ENCODE measurements at regions not wholly inside any gene's neighbourhood (a gene's known extent, or its start where the extent isn't known, plus 50 kb on each side); places are given as distances from the start of the nearest gene placed in this dataset.

DNA sequence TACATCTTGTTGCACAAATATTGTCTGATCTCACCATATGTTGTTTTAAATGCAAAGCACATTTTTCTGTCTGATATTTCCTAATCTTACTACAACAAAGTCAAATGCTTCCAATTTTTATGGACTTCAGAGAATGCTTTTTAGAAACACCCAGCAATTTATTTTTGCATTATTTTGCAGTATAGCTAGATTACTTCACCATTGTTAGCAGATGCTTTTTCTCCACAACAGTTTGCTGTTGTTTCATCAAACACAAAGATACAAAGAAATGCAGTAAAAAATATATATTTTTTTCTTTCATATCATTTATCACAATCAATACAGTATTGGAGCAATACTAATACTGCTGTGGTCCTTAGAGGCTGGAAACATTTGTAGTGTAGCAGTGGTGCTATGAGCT lies 674.4 kb downstream of the TMTC2 start:
- Mint-ChIP-seq H3K27ac (no peak overlapping the region), H3K9me3 (peaks cover 8% of the 10 kb centered on the region), H3K4me1 (ENCODE audit: low read depth) (no peaks in the 10 kb centered on the region), H3K27me3 (ENCODE audit: low read depth) (no peaks in the 10 kb centered on the region), H3K36me3 (ENCODE audit: low read depth) (no peaks in the 10 kb centered on the region), H3K4me3 (ENCODE audit: low read depth) (no peak overlapping the region)
- DNase-seq (ENCODE audit: low spot score) = no peak
- intact Hi-C loops (cut with micrococcal nuclease) = no loop called here

- intact Hi-C loops (cut with micrococcal nuclease) = no loop called here
- no peaks in the 10 kb centered on the region for H3K36me3 Mint-ChIP-seq (ENCODE audit: low read depth)
- no peaks in the 10 kb centered on the region for H3K27me3 Mint-ChIP-seq (ENCODE audit: low read depth)
- no peaks in the 10 kb centered on the region for H3K9me3 Mint-ChIP-seq
- DNase-seq (ENCODE audit: low spot score) = no peak
- H3K27ac Mint-ChIP-seq = no peak overlapping the region
- no peak overlapping the region for H3K4me3 Mint-ChIP-seq (ENCODE audit: low read depth)
- no peaks in the 10 kb centered on the region for H3K4me1 Mint-ChIP-seq (ENCODE audit: low read depth)
These were observed 663.4 kb downstream of the TMTC2 start for GRCh38 chr12:83349907-83350611.

DNA sequence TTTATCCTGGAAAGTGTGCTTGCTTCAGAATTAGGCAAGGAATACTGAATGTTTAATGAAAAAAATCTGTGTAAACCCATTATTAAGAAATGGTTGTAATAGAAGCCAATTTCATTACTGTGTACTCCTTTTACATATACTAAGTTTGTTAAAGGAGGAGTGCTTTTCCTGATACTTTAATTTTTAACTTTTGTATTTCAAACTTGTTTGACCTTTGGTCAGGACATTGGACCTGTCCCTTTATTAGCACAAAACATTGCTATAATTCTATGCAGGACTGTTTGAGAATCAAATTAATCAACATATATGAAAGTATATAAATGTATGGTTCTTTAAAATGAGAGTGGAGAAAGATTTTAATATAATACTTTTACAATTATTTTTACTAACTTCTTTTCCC lies 659.6 kb downstream of the TMTC2 start:
- no peaks in the 10 kb centered on the region for H3K27me3 Mint-ChIP-seq (ENCODE audit: low read depth)
- no peak overlapping the region for H3K27ac Mint-ChIP-seq
- no peaks in the 10 kb centered on the region for H3K9me3 Mint-ChIP-seq
- intact Hi-C loops (cut with micrococcal nuclease) = no loop called here
- no peak overlapping the region for H3K4me3 Mint-ChIP-seq (ENCODE audit: low read depth)
- H3K36me3 Mint-ChIP-seq (ENCODE audit: low read depth) = no peaks in the 10 kb centered on the region
- no peaks in the 10 kb centered on the region for H3K4me1 Mint-ChIP-seq (ENCODE audit: low read depth)
- no peak for DNase-seq (ENCODE audit: low spot score)

DNA sequence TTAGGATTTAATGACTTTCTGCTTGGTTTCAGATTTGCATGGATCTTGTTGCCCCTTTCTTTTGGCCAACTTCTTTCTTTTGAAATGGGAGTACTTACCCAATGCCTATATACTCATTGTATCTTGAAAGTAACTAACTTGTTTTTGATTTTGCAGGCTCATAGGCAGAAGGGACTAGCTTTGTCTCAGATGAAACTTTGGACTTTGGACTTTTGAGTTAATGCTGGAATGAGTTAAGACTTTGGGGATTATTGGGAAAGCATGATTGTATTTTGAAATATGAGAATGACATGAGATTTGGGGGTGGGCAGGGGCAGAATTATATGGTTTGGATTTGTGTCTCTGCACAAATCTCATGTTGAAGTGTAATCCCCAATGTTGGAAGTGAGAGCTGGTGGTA lies 657.1 kb downstream of the TMTC2 start:
- no peaks in the 10 kb centered on the region for H3K27me3 Mint-ChIP-seq (ENCODE audit: low read depth)
- H3K4me3 Mint-ChIP-seq (ENCODE audit: low read depth) = no peak overlapping the region
- H3K4me1 Mint-ChIP-seq (ENCODE audit: low read depth) = no peaks in the 10 kb centered on the region
- intact Hi-C loops (cut with micrococcal nuclease) = no loop called here
- peaks cover 3% of the 10 kb centered on the region for H3K9me3 Mint-ChIP-seq
- H3K27ac Mint-ChIP-seq = no peak overlapping the region
- DNase-seq (ENCODE audit: low spot score) = no peak
- H3K36me3 Mint-ChIP-seq (ENCODE audit: low read depth) = no peaks in the 10 kb centered on the region

DNA sequence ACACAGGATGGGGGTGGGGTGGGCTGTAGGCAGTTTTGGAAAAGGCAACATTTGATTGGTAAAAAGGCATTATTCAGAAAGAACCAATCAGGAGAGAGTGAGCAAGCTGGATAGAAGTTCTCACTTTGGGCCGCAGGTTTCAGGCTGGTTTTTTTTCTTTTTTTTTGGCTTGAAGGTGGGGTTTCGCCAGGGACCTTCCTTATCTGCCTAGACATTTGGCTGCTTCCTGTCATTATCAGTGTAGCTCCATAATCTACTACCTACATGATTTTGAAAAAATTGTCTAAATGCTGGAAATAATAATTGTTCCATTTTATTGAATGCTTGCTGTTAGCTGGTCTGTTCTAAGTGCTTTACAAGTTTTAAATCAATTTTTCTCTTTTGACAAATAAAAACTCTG lies 649.0 kb downstream of the TMTC2 start:
- H3K27me3 Mint-ChIP-seq (ENCODE audit: low read depth) = no peaks in the 10 kb centered on the region
- no peak overlapping the region for H3K4me3 Mint-ChIP-seq (ENCODE audit: low read depth)
- no peak overlapping the region for H3K27ac Mint-ChIP-seq
- DNase-seq (ENCODE audit: low spot score) = no peak
- H3K36me3 Mint-ChIP-seq (ENCODE audit: low read depth) = no peaks in the 10 kb centered on the region
- intact Hi-C loops (cut with micrococcal nuclease) = no loop called here
- H3K4me1 Mint-ChIP-seq (ENCODE audit: low read depth) = no peaks in the 10 kb centered on the region
- H3K9me3 Mint-ChIP-seq = peaks cover under 1% of the 10 kb centered on the region

DNA sequence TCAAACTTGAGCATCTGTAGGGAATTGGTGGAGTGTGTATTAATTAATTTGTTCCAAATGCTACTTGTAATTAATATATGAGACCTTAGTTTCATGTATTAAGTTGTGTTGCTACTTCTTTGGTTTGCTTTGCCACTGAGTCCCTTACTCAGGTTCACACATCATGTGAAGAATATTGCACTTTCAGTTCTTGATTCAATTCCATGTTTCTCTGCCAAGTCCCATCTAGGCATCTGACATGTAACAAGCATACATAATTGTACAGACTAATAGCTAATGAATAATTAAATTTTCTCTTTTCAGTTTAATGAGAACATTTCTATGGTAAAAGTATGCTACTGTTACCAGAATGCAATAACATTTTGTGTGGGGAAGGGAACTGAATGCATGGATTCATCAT lies 640.0 kb downstream of the TMTC2 start:
- no peak overlapping the region for H3K27ac Mint-ChIP-seq
- H3K4me3 Mint-ChIP-seq (ENCODE audit: low read depth) = no peak overlapping the region
- intact Hi-C loops (cut with micrococcal nuclease) = no loop called here
- peaks cover 5% of the 10 kb centered on the region for H3K9me3 Mint-ChIP-seq
- H3K36me3 Mint-ChIP-seq (ENCODE audit: low read depth) = no peaks in the 10 kb centered on the region
- no peaks in the 10 kb centered on the region for H3K4me1 Mint-ChIP-seq (ENCODE audit: low read depth)
- H3K27me3 Mint-ChIP-seq (ENCODE audit: low read depth) = no peaks in the 10 kb centered on the region
- no peak for DNase-seq (ENCODE audit: low spot score)

DNA sequence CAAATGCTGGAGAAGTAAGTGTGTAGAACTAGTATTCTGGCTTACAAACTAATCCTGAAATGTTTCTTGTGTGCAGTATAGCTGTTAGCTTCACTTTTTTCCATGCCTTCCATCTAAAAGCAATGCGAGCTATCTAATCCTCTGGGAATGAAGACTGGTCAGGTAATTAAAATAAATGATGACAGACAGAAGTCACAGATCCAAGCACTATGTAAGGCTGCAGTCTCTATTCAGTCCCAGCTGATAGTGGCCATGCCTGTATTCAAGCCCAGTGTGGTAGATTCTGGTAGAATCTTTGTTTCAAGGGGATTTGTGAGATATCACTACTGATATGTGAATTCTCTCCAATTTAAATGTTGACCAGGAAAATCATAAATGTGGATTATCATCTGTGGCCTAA lies 637.2 kb downstream of the TMTC2 start:
- DNase-seq (ENCODE audit: low spot score) = no peak
- H3K4me1 Mint-ChIP-seq (ENCODE audit: low read depth) = no peaks in the 10 kb centered on the region
- no peak overlapping the region for H3K4me3 Mint-ChIP-seq (ENCODE audit: low read depth)
- H3K27ac Mint-ChIP-seq = no peak overlapping the region
- H3K9me3 Mint-ChIP-seq = peaks cover 10% of the 10 kb centered on the region
- no peaks in the 10 kb centered on the region for H3K27me3 Mint-ChIP-seq (ENCODE audit: low read depth)
- intact Hi-C loops (cut with micrococcal nuclease) = no loop called here
- H3K36me3 Mint-ChIP-seq (ENCODE audit: low read depth) = no peaks in the 10 kb centered on the region

GRCh38 chr12:83322809-83323208 lies 636.1 kb downstream of the TMTC2 start:
- intact Hi-C loops (cut with micrococcal nuclease) = no loop called here
- H3K36me3 Mint-ChIP-seq (ENCODE audit: low read depth) = no peaks in the 10 kb centered on the region
- H3K27ac Mint-ChIP-seq = no peak overlapping the region
- no peaks in the 10 kb centered on the region for H3K27me3 Mint-ChIP-seq (ENCODE audit: low read depth)
- no peaks in the 10 kb centered on the region for H3K4me1 Mint-ChIP-seq (ENCODE audit: low read depth)
- no peak for DNase-seq (ENCODE audit: low spot score)
- no peak overlapping the region for H3K4me3 Mint-ChIP-seq (ENCODE audit: low read depth)
- H3K9me3 Mint-ChIP-seq = peaks cover 10% of the 10 kb centered on the region

GRCh38 chr12:83321971-83322370 lies 635.3 kb downstream of the TMTC2 start:
- DNase-seq (ENCODE audit: low spot score) = no peak
- Mint-ChIP-seq H3K27ac (no peak overlapping the region), H3K4me3 (ENCODE audit: low read depth) (no peak overlapping the region), H3K4me1 (ENCODE audit: low read depth) (no peaks in the 10 kb centered on the region), H3K36me3 (ENCODE audit: low read depth) (no peaks in the 10 kb centered on the region), H3K27me3 (ENCODE audit: low read depth) (no peaks in the 10 kb centered on the region), H3K9me3 (peaks cover 10% of the 10 kb centered on the region)
- intact Hi-C loops (cut with micrococcal nuclease) = no loop called here

DNA sequence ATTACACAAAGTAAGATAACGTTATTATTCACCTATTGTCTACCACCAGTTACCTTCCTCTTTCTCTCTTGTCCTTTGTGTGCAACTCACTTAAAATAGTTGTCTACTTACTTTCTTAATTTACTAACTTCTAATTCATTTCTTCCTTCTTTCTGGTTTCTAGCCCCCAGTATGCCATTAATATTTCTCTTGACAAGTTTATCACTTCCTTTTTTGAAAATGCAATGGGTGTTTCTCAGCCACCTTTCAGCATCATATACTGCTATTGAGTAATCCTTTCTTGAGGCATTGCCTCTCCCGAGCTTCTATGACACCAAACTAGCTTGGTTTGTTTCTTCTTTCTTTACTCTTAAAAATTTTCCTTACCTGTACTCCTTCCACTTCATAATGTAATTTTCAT lies 633.6 kb downstream of the TMTC2 start:
- no peaks in the 10 kb centered on the region for H3K4me1 Mint-ChIP-seq (ENCODE audit: low read depth)
- DNase-seq (ENCODE audit: low spot score) = no peak
- no peak overlapping the region for H3K4me3 Mint-ChIP-seq (ENCODE audit: low read depth)
- peaks cover 10% of the 10 kb centered on the region for H3K9me3 Mint-ChIP-seq
- intact Hi-C loops (cut with micrococcal nuclease) = no loop called here
- no peaks in the 10 kb centered on the region for H3K27me3 Mint-ChIP-seq (ENCODE audit: low read depth)
- H3K36me3 Mint-ChIP-seq (ENCODE audit: low read depth) = no peaks in the 10 kb centered on the region
- no peak overlapping the region for H3K27ac Mint-ChIP-seq

DNA sequence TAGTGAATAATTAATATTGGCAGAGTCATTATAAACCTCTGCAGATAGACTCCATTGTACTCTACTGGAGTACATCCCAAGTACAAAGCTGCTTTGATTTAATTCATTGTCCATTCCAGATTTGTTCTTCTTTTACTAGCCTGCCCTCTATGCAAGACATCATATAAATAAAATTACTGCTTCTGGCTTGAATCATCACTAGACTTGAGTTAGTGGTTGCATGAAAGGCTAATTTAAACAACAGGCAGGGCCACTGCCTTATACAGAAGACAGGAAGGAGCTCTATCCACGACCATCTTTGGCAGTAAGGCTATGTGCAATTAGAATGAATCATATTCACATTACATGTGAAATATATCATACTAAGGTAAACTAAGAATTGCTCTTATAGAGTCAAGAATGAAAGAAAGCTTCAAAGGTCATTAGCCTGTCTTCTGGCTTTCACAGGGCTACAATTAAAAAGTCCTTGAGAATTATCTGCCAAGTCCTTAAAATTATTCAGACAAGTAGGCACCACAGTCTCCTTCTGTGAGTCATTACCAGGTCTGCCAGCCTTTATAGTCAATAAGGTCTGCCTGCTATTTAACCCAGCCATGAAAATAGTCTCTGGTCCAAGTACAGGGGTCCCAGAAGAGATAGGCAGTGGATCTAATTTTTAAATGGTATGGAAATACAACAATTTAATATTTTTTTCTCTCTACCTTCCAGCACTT lies 631.8 kb downstream of the TMTC2 start:
- Mint-ChIP-seq H3K4me1 (ENCODE audit: low read depth) (no peaks in the 10 kb centered on the region), H3K9me3 (peaks cover 10% of the 10 kb centered on the region), H3K27me3 (ENCODE audit: low read depth) (no peaks in the 10 kb centered on the region), H3K27ac (no peak overlapping the region), H3K4me3 (ENCODE audit: low read depth) (no peak overlapping the region), H3K36me3 (ENCODE audit: low read depth) (no peaks in the 10 kb centered on the region)
- intact Hi-C loops (cut with micrococcal nuclease) = no loop called here
- no peak for DNase-seq (ENCODE audit: low spot score)

GRCh38 chr12:83317595-83317994 lies 630.9 kb downstream of the TMTC2 start:
- H3K36me3 Mint-ChIP-seq (ENCODE audit: low read depth) = no peaks in the 10 kb centered on the region
- no peak for DNase-seq (ENCODE audit: low spot score)
- H3K27ac Mint-ChIP-seq = no peak overlapping the region
- no peaks in the 10 kb centered on the region for H3K27me3 Mint-ChIP-seq (ENCODE audit: low read depth)
- H3K9me3 Mint-ChIP-seq = peaks cover 8% of the 10 kb centered on the region
- no peak overlapping the region for H3K4me3 Mint-ChIP-seq (ENCODE audit: low read depth)
- intact Hi-C loops (cut with micrococcal nuclease) = no loop called here
- H3K4me1 Mint-ChIP-seq (ENCODE audit: low read depth) = no peaks in the 10 kb centered on the region

DNA sequence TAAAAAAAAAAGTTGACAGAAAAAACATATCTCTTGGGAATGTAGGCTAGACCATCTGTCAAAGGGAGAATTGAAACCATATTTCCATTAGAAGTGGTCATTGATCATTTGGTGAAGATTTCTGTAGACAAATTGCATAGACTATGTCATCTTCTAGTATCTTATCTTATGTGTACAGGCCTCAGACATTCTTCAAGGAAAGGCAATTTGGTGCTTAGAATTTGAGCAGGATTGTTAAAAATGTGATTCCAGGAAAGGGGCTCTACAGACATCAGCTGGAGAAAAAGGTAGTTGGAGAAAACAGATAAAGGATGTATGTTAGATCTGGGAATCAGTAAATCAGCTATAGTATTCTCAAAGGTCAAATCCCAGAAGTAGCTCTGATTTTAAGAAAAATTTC lies 627.1 kb downstream of the TMTC2 start:
- no peaks in the 10 kb centered on the region for H3K27me3 Mint-ChIP-seq (ENCODE audit: low read depth)
- H3K4me3 Mint-ChIP-seq (ENCODE audit: low read depth) = no peak overlapping the region
- intact Hi-C loops (cut with micrococcal nuclease) = no loop called here
- DNase-seq (ENCODE audit: low spot score) = no peak
- peaks cover 2% of the 10 kb centered on the region for H3K9me3 Mint-ChIP-seq
- H3K36me3 Mint-ChIP-seq (ENCODE audit: low read depth) = no peaks in the 10 kb centered on the region
- H3K27ac Mint-ChIP-seq = no peak overlapping the region
- H3K4me1 Mint-ChIP-seq (ENCODE audit: low read depth) = no peaks in the 10 kb centered on the region

Data from activated T-helper 2 cell treated with anti-CD3 and anti-CD28 coated beads, Interferon-gamma antibody, Interleukin-2, Interleukin-4, amounts not matched to agents 10 μg/mL and 5 μg/mL and 100 μg/mL, durations not matched to agents 14 hours and 24 hours and 36 hours (primary cell).